ENCODE measurements at regions not wholly inside any gene's neighbourhood (a gene's known extent, or its start where the extent isn't known, plus 50 kb on each side); places are given as distances from the start of the nearest gene placed in this dataset.
"Not testable (repeated sequence)": the region's sequence is repeated elsewhere in the genome, so short reads cannot be mapped to it uniquely, and the experiment has no call there.

DNA sequence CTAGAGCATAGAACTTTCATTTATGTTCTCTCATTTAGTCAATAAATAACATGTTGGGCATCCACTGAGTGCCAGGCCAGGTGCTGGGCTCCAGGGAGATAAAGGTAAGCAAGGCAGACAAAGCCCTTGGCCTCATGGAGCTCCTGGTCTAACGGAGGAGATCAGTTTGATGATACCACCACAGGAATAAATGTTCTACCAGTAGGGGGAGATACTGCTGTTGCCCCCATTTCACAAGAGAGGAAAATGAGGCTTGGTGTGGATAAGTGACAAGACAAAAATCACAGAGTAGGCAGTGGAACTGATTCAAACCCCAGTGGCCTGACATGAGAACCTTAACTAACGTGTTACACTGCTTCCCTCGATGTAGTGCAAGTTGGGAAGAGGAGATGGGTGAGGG is 80.4 kb upstream of the ERCC4 start:
- ChIA-PET CTCF (interaction anchor here (0.6 to 0.9 kb wide), 3 partner anchors 80 to 901 kb away, joined by 3 to 6 read pairs (median 3); partner anchors contain the start of gene ERCC4), POLR2A (no interaction called here)
- intact Hi-C loops (cut with DNase I, micrococcal nuclease), result no loop called here
- Mint-ChIP-seq H3K27me3 (peaks cover 4% of the 10 kb centered on the region), H3K36me3 (ENCODE audit: low read depth) (no peaks in the 10 kb centered on the region), H3K4me1 (no peaks in the 10 kb centered on the region), H3K9me3 (ENCODE audit: low read depth) (no peaks in the 10 kb centered on the region), H3K27ac (no peak overlapping the region), H3K4me3 (no peak overlapping the region)
- ATAC-seq (no peak), DNase-seq (no peak)

DNA sequence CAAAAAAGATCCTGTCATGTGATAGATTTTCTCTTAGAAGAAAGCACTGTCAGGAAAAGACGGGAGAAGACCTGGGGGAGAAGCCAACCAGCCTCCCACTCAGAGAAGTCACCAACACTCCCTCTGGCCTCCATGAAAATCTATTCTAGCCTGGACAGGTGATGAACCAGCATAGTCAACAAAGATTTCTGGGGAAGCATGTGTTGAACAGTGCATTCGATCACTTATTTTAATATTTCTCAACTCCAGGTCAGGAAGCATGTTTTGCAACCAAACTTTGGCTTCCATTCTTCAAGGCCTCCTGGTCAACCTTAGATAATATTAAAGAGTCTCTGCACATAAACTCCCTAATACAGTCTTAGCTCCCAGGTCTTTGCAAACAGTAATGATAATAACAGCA is 74.7 kb upstream of the ERCC4 start:
- Mint-ChIP-seq H3K9me3 (ENCODE audit: low read depth) (no peaks in the 10 kb centered on the region), H3K4me3 (no peak overlapping the region), H3K27me3 (peaks cover 23% of the 10 kb centered on the region), H3K36me3 (ENCODE audit: low read depth) (no peaks in the 10 kb centered on the region), H3K4me1 (no peaks in the 10 kb centered on the region), H3K27ac (no peak overlapping the region)
- DNase-seq (no peak), ATAC-seq (no peak)
- CTCF ChIA-PET, result no interaction called here
- intact Hi-C loops (cut with DNase I, micrococcal nuclease), result no loop called here
- POLR2A ChIA-PET, result no interaction called here

DNA sequence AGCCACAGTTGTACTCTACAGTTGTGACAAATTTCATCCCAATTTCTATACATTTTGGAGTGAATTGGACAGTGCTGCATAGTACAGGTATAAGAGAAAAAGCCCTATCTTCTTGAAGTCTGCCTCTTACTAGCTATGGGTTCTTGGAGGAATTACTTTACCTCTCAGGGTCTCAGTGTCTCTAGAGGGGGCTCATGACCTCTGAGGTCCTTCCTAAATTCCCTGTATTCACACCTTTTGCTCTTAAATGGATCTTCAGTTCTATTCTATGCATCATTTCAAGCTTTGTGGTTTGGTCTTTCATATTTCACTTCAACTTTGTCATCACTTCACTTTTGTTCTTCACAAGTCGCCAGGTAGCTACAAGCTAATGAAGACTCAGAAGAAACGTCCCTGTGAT is 71.2 kb upstream of the ERCC4 start:
- intact Hi-C loops (cut with DNase I, micrococcal nuclease), result no loop called here
- POLR2A ChIA-PET, result no interaction called here
- DNase-seq (no peak), ATAC-seq (no peak)
- CTCF ChIA-PET, result interaction anchor here (1.1 kb wide), 1 partner anchor 13 kb away, joined by 3 read pairs; no protein-coding TSS in a partner anchor
- Mint-ChIP-seq H3K36me3 (ENCODE audit: low read depth) (no peaks in the 10 kb centered on the region), H3K4me3 (no peak overlapping the region), H3K4me1 (no peaks in the 10 kb centered on the region), H3K27ac (no peak overlapping the region), H3K27me3 (peaks cover 19% of the 10 kb centered on the region), H3K9me3 (ENCODE audit: low read depth) (no peaks in the 10 kb centered on the region)

GRCh38 chr16:13850173-13850572 is 69.8 kb upstream of the ERCC4 start:
- H3K27ac Mint-ChIP-seq; CTCF ChIA-PET; ATAC-seq; POLR2A ChIA-PET; H3K9me3 Mint-ChIP-seq (ENCODE audit: low read depth); DNase-seq; intact Hi-C loops (cut with DNase I, micrococcal nuclease); H3K4me1 Mint-ChIP-seq; H3K36me3 Mint-ChIP-seq (ENCODE audit: low read depth); H3K4me3 Mint-ChIP-seq: not testable (repeated sequence)
- H3K27me3 Mint-ChIP-seq, result peaks cover 21% of the 10 kb centered on the region

GRCh38 chr16:13852827-13853226 is 67.1 kb upstream of the ERCC4 start:
- DNase-seq, result no peak
- Mint-ChIP-seq H3K4me3 (no peak overlapping the region), H3K36me3 (ENCODE audit: low read depth) (no peaks in the 10 kb centered on the region), H3K27me3 (peaks cover 18% of the 10 kb centered on the region), H3K27ac (no peak overlapping the region), H3K9me3 (ENCODE audit: low read depth) (no peaks in the 10 kb centered on the region), H3K4me1 (no peaks in the 10 kb centered on the region)
- POLR2A ChIA-PET, result interaction anchor here (0.6 kb wide), 1 partner anchor 484 kb away, joined by 6 read pairs; no protein-coding TSS in a partner anchor
- CTCF ChIA-PET, result no interaction called here
- intact Hi-C loops (cut with DNase I, micrococcal nuclease), result no loop called here
- ATAC-seq, result no peak

DNA sequence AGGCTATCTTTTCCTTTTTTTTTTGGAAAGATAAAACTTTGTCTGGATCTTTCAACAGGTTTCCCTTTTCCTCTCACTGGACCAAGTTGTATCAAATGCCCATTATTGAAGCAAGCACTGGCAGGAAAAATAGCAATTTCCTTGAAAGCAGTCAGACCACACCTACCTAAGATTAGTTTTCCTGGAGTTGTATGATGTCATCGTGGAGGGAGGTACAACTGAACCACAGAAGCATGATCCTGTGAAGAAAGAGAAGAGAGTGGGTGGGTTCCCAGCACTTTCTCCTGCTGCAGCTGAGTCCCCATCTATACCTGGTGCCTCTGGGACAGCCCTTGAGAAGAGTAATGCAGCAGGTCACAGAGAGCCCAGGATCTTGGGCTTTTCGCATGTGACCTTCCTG is 63.6 kb upstream of the ERCC4 start:
- H3K4me1 Mint-ChIP-seq, result no peaks in the 10 kb centered on the region
- no peak overlapping the region for H3K27ac Mint-ChIP-seq
- CTCF ChIA-PET, result no interaction called here
- DNase-seq (no peak), ATAC-seq (no peak)
- H3K36me3 Mint-ChIP-seq (ENCODE audit: low read depth), result no peaks in the 10 kb centered on the region
- POLR2A ChIA-PET, result no interaction called here
- H3K9me3 Mint-ChIP-seq (ENCODE audit: low read depth), result no peaks in the 10 kb centered on the region
- peaks cover 14% of the 10 kb centered on the region for H3K27me3 Mint-ChIP-seq
- intact Hi-C loops (cut with DNase I, micrococcal nuclease), result no loop called here
- no peak overlapping the region for H3K4me3 Mint-ChIP-seq

GRCh38 chr16:13856811-13857511 is 63.0 kb upstream of the ERCC4 start:
- no peak overlapping the region for H3K4me3 Mint-ChIP-seq
- H3K9me3 Mint-ChIP-seq (ENCODE audit: low read depth), result no peaks in the 10 kb centered on the region
- peaks cover 14% of the 10 kb centered on the region for H3K27me3 Mint-ChIP-seq
- DNase-seq, result no peak
- ATAC-seq, result no peak
- no peak overlapping the region for H3K27ac Mint-ChIP-seq
- POLR2A ChIA-PET, result no interaction called here
- CTCF ChIA-PET, result no interaction called here
- H3K4me1 Mint-ChIP-seq, result no peaks in the 10 kb centered on the region
- no peaks in the 10 kb centered on the region for H3K36me3 Mint-ChIP-seq (ENCODE audit: low read depth)
- intact Hi-C loops (cut with DNase I, micrococcal nuclease), result no loop called here

DNA sequence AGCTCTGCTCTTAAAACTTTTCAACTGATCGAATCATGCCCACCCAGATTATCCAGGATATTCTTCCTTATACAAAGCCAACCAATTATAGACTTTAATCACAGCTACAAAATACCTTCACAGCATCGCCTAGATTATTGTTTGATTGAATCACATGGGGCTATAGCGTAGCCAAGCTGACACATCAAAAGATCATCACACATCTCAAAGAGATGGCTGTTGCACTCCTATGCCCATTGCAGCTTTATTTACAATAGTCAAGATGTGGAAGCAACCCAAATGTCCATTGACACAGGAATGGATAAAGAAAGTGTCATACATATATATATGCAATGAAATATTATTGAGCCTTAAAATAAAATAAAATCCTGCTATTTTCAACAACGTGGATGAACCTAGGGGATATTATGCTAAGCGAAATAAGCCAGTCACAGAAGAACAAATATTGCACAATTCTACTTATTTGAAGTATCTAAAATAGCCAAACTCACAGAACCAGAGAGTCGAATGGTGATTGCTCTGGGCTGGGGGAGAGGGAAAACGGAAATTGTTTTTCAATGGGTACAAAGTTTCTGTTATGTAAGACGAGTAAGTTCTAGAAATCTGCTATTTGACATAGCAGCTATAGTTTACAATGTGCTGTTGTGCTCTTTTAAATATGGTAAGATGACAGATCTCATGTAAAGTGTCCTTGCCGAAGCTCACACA is 60.9 kb upstream of the ERCC4 start:
- Mint-ChIP-seq H3K9me3 (ENCODE audit: low read depth) (peaks cover 2% of the 10 kb centered on the region), H3K36me3 (ENCODE audit: low read depth) (no peaks in the 10 kb centered on the region), H3K4me3 (no peak overlapping the region), H3K4me1 (no peaks in the 10 kb centered on the region), H3K27ac (no peak overlapping the region), H3K27me3 (peaks cover 16% of the 10 kb centered on the region)
- CTCF ChIA-PET, result interaction anchor here (0.6 kb wide), 1 partner anchor 43 kb away, joined by 3 read pairs; no protein-coding TSS in a partner anchor
- ATAC-seq, result no peak
- DNase-seq, result no peak
- intact Hi-C loops (cut with DNase I, micrococcal nuclease), result no loop called here
- POLR2A ChIA-PET, result no interaction called here

DNA sequence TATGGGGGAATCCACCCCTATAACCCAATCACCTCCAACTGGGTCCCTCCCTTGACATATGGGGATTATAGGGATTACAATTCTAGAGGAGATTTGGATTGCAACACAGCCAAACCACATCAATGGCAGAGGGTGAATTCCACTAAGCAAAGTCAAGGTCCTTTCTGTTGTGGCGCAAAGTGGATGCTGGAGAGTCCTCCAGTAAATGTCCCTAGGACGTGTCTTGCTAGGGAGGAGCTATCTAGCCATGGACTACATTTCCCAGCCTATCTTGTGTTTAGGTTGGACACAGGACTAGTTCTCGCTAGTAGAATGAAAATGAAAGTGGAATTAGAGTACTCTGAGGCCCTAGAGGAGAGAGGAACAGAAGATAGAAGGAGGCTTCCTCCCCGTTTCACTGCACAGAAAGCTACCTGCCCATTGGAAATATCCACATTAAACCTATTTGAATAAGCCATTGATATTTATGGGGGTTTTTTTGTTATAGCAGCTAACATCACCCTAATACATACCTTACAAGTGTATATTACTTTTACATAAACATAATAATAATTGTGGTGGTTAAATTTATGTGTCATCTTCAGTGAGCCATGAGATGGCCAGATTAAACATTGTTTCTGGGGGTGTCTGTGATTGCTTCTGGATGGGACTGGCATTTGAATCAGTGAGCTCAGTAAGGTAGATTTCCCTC is 56.7 kb upstream of the ERCC4 start:
- peaks cover 2% of the 10 kb centered on the region for H3K9me3 Mint-ChIP-seq (ENCODE audit: low read depth)

GRCh38 chr16:13864689-13865088 is 55.3 kb upstream of the ERCC4 start:
- ATAC-seq (no peak), DNase-seq (no peak)
- peaks cover 17% of the 10 kb centered on the region for H3K27me3 Mint-ChIP-seq
- H3K36me3 Mint-ChIP-seq (ENCODE audit: low read depth), result no peaks in the 10 kb centered on the region
- no peak overlapping the region for H3K4me3 Mint-ChIP-seq
- H3K4me1 Mint-ChIP-seq, result no peaks in the 10 kb centered on the region
- H3K27ac Mint-ChIP-seq, result no peak overlapping the region
- POLR2A ChIA-PET, result no interaction called here
- CTCF ChIA-PET, result interaction anchor here (0.6 to 2.7 kb wide), 3 partner anchors 52 to 62 kb away, joined by 3 to 13 read pairs (median 4); partner anchors contain the start of gene ERCC4
- peaks cover 2% of the 10 kb centered on the region for H3K9me3 Mint-ChIP-seq (ENCODE audit: low read depth)
- intact Hi-C loops (cut with DNase I, micrococcal nuclease), result no loop called here

More for the DNA sequence above, 56.7 kb upstream of the ERCC4 start:
- Mint-ChIP-seq H3K27me3 (peaks cover 18% of the 10 kb centered on the region), H3K36me3 (ENCODE audit: low read depth) (no peaks in the 10 kb centered on the region), H3K4me1 (no peaks in the 10 kb centered on the region), H3K4me3 (no peak overlapping the region), H3K27ac (no peak overlapping the region)
- ChIA-PET POLR2A (no interaction called here), CTCF (interaction anchor here (0.7 to 2.7 kb wide), 4 partner anchors 11 to 57 kb away, joined by 3 to 13 read pairs (median 4); partner anchors contain the start of gene ERCC4)
- intact Hi-C loops (cut with DNase I, micrococcal nuclease), result no loop called here
- no peak for DNase-seq
- no peak for ATAC-seq

DNA sequence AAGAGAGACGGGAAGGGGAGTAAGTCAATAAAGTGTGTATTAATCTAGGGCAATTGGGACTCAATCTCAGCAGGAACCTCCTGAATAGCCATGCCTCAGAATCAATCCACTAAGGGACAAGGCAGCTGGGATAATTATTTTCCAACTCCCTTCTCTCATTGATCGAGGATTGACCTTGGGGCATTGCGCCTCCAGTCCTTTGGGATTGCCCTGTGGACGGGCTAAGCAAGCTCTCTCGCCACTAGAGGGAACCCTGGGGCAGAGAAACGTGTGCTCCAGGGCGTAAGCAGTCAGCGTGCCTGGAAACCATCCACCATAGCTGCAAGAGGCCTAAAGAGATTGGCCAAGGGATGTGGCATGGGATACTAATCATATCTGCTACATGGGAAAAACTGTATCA is 53.9 kb upstream of the ERCC4 start:
- H3K4me3 Mint-ChIP-seq, result no peak overlapping the region
- peak; percentile 84 for ATAC-seq
- intact Hi-C loops (cut with DNase I, micrococcal nuclease), result loop anchor here in 1 of 2 experiments (1.0 kb wide), 1 partner anchor 53 kb away; no protein-coding TSS in a partner anchor
- peaks cover 19% of the 10 kb centered on the region for H3K27me3 Mint-ChIP-seq
- H3K36me3 Mint-ChIP-seq (ENCODE audit: low read depth), result no peaks in the 10 kb centered on the region
- no peak overlapping the region for H3K27ac Mint-ChIP-seq
- peak; percentile 76 for DNase-seq
- ChIA-PET CTCF (interaction anchor here (0.6 to 1.1 kb wide), 6 partner anchors 9 to 428 kb away, joined by 3 to 4 read pairs (median 3); partner anchors contain the start of gene ERCC4), POLR2A (no interaction called here)
- no peaks in the 10 kb centered on the region for H3K4me1 Mint-ChIP-seq
- H3K9me3 Mint-ChIP-seq (ENCODE audit: low read depth), result peaks cover 2% of the 10 kb centered on the region

Data from activated CD4-positive, alpha-beta T cell treated with anti-CD3 and anti-CD28 coated beads for 36 hours (primary cell).